Subcutaneous abdominal adipose tissue (tissue), 5 donors: ENCODE measurements at regions not wholly inside any gene's neighbourhood (a gene's known extent, or its start where the extent isn't known, plus 50 kb on each side); places are given as distances from the start of the nearest gene placed in this dataset.

Source experiments
- H3K27ac ChIP-seq: one replicate; pipeline ENCODE4 v1.7.0; 2013; ENCODE audit warnings: low read depth, mild to moderate bottlenecking, inconsistent platforms, low read length, moderate library complexity
- H3K27me3 ChIP-seq, 5 donors: one replicate each; pipeline ENCODE4 v1.7.0; 2013; ENCODE audit warnings: low read length in 5 of 5, inconsistent platforms in 1 of 5; ENCODE audit not compliant: control insufficient read depth in 5 of 5, insufficient read depth in 4 of 5
- H3K36me3 ChIP-seq, 5 donors: one replicate each; pipeline ENCODE4 v1.7.0; 2013; ENCODE audit warnings: low read length in 5 of 5; ENCODE audit not compliant: control insufficient read depth in 5 of 5, insufficient read depth in 5 of 5
- H3K4me1 ChIP-seq, 5 donors: one replicate each; pipeline ENCODE4 v1.7.0; 2013; ENCODE audit warnings: low read length in 5 of 5, mild to moderate bottlenecking in 3 of 5, moderate library complexity in 1 of 5; ENCODE audit not compliant: control insufficient read depth in 5 of 5, insufficient read depth in 5 of 5
- H3K4me3 ChIP-seq, 5 donors: one replicate each; pipeline ENCODE4 v1.7.0; 2013; ENCODE audit warnings: low read length in 5 of 5, low read depth in 1 of 5
- H3K9ac ChIP-seq, 5 donors: one replicate each; pipeline ENCODE4 v1.7.0; 2013; ENCODE audit warnings: low read length in 5 of 5, mild to moderate bottlenecking in 4 of 5, moderate library complexity in 3 of 5
- H3K9me3 ChIP-seq, 5 donors: one replicate each; pipeline ENCODE4 v1.7.0; 2013; ENCODE audit warnings: low read length in 5 of 5; ENCODE audit not compliant: control insufficient read depth in 5 of 5
- donor health status: healthy.
- donor health status: healthy.
- donor health status: healthy.
- donor health status: healthy.
- donor health status: healthy.

- H3K9me3 ChIP-seq = no peaks in the 10 kb centered on the region
- no peaks in the 10 kb centered on the region for H3K4me1 ChIP-seq
- no peak overlapping the region for H3K9ac ChIP-seq
- no peak overlapping the region for H3K27ac ChIP-seq
- no peak overlapping the region for H3K4me3 ChIP-seq
- no peaks in the 10 kb centered on the region for H3K27me3 ChIP-seq
- H3K36me3 ChIP-seq = no peaks in the 10 kb centered on the region
Measured at GRCh38 chr5:103638979-103639378, 76.4 kb upstream of the NUDT12 start.

- peaks cover 0 to 12% (median 10%) of the 10 kb centered on the region in 5 donors for H3K4me1 ChIP-seq
- no peak overlapping the region for H3K27ac ChIP-seq
- no peaks in the 10 kb centered on the region for H3K36me3 ChIP-seq
- H3K4me3 ChIP-seq = peak overlapping the region in 1 of 5 donors; percentile 19
- no peaks in the 10 kb centered on the region for H3K9me3 ChIP-seq
- H3K27me3 ChIP-seq = no peaks in the 10 kb centered on the region
- H3K9ac ChIP-seq = no peak overlapping the region
Measured at GRCh38 chr5:103624675-103625074, 62.1 kb upstream of the NUDT12 start.

DNA sequence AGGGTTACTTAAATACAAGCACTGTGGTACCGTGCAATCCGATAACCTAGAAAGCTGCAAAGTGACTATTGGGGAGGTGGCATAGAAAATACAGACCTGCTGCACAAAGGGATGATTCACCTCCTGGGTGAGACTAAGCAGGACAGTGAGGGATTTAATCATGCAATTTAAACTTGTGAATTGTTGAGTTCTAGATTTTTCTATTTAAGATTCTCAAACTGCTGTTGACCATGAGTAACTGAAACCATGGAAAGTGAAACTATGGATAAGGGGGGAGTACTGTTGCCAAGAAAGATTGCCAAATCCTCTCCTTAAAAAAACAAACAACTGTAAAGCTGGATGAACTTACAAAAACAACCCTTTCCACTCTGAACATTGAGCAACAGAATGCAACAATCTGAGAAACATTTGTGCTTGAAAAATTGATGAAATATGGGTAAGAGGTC is 61.5 kb upstream of the NUDT12 start:
- Histone ChIP-seq H3K4me1 (peaks cover 0 to 12% (median 10%) of the 10 kb centered on the region in 5 donors), H3K9me3 (no peaks in the 10 kb centered on the region), H3K9ac (no peak overlapping the region), H3K36me3 (no peaks in the 10 kb centered on the region), H3K27ac (no peak overlapping the region), H3K4me3 (peak overlapping the region in 1 of 5 donors; percentile 19), H3K27me3 (no peaks in the 10 kb centered on the region)

DNA sequence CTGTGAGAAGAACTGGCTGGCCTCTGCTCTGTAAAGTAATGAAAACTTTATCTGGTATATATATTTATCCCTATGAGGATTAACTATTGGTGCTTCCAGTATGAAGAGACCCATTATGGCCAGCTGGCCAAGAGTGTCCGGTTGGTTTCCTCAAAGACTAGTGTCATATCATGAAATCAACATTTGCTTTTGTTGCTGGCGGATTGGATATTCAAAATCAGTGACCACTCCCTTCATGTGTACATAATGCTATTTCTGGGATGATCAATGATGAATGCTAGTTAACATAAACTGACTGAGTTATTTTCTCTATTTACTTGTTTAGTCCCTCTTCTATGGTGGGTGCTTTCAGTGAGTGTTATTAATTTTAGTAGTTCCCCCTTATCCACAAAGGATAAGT is 60.8 kb upstream of the NUDT12 start:
- H3K27me3 ChIP-seq = no peaks in the 10 kb centered on the region
- H3K36me3 ChIP-seq = no peaks in the 10 kb centered on the region
- H3K27ac ChIP-seq = no peak overlapping the region
- no peaks in the 10 kb centered on the region for H3K9me3 ChIP-seq
- peaks cover 0 to 12% (median 10%) of the 10 kb centered on the region in 5 donors for H3K4me1 ChIP-seq
- H3K4me3 ChIP-seq = no peak overlapping the region
- no peak overlapping the region for H3K9ac ChIP-seq

DNA sequence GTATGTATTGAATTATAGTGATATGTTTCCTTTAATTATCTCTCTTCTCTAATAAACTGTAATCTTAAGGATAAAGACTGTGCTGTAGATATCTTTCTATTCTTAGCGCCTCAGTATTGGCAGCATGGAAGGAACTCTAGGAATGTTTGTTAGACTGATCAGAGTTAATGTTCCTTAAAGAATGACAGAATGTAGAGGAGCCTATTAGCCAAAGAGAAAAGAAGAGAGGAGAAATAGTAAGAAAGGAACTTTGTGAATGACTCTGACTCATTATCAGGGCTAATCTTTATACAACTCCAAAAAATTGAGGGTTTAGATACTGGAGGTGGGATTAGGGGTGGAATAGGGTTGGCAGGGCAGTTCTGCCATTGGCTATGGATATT is 59.0 kb upstream of the NUDT12 start:
- H3K4me3 ChIP-seq = no peak overlapping the region
- H3K27ac ChIP-seq = no peak overlapping the region
- peaks cover 0 to 12% (median 10%) of the 10 kb centered on the region in 5 donors for H3K4me1 ChIP-seq
- no peaks in the 10 kb centered on the region for H3K36me3 ChIP-seq
- no peak overlapping the region for H3K9ac ChIP-seq
- no peaks in the 10 kb centered on the region for H3K27me3 ChIP-seq
- no peaks in the 10 kb centered on the region for H3K9me3 ChIP-seq

- Histone ChIP-seq H3K36me3 (no peaks in the 10 kb centered on the region), H3K9ac (no peak overlapping the region), H3K27ac (no peak overlapping the region), H3K27me3 (no peaks in the 10 kb centered on the region), H3K4me1 (peaks cover 0 to 12% (median 10%) of the 10 kb centered on the region in 5 donors), H3K9me3 (no peaks in the 10 kb centered on the region), H3K4me3 (no peak overlapping the region)
Measured at GRCh38 chr5:103620851-103621547, 58.4 kb upstream of the NUDT12 start.

DNA sequence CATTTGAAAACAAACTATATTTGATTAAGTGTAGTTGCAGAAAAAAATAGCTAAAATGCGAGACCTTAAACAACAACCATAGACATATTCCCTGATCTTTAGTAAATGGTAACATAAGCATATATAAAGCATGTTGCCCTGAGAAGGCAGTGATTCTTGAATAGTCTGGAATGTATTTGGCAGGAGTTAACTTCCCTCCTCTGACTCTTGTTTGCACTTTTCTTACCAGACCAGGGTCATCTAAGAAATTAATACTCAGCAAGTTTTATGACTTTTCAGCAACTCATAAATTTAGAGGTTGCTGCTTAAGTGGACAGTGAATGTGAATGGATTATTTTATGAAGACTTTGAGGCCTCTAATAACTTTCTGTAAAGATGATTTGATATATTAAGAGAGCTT is 55.3 kb upstream of the NUDT12 start:
- Histone ChIP-seq H3K4me3 (no peak overlapping the region), H3K4me1 (no peaks in the 10 kb centered on the region), H3K9me3 (no peaks in the 10 kb centered on the region), H3K27me3 (no peaks in the 10 kb centered on the region), H3K36me3 (no peaks in the 10 kb centered on the region), H3K9ac (no peak overlapping the region), H3K27ac (no peak overlapping the region)

DNA sequence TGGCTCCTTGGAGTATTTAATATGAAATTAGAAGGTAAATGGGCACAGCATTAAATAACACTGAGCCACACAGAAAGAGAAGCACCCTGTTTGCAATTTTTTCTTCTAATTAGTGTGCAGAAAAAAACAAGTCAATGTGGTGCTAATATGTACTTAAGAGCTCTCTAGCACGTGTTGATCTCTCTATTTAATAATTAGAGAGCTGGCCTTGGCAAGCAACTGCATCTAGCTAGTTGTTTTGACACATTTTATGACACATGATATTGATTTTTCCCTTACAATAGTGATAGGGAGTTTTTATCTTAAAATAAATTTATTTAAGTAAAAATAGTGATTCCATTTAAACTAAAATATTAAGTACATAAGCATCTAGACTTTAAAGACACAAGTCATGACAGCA is 54.5 kb upstream of the NUDT12 start:
- Histone ChIP-seq H3K36me3 (no peaks in the 10 kb centered on the region), H3K27me3 (no peaks in the 10 kb centered on the region), H3K9me3 (no peaks in the 10 kb centered on the region), H3K4me3 (no peak overlapping the region), H3K4me1 (no peaks in the 10 kb centered on the region), H3K27ac (no peak overlapping the region), H3K9ac (no peak overlapping the region)

GRCh38 chr5:103612545-103612944 is 50.0 kb upstream of the NUDT12 start:
- no peak overlapping the region for H3K27ac ChIP-seq

More at GRCh38 chr5:103612545-103612944, 50.0 kb upstream of the NUDT12 start:
- Histone ChIP-seq H3K4me3 (no peak overlapping the region), H3K9me3 (no peaks in the 10 kb centered on the region), H3K9ac (no peak overlapping the region), H3K27me3 (no peaks in the 10 kb centered on the region), H3K36me3 (no peaks in the 10 kb centered on the region), H3K4me1 (no peaks in the 10 kb centered on the region)
